HG03520 (cell line): ENCODE measurements at regions not wholly inside any gene's neighbourhood (a gene's known extent, or its start where the extent isn't known, plus 50 kb on each side); places are given as distances from the start of the nearest gene placed in this dataset.
"Not testable (repeated sequence)": the region's sequence is repeated elsewhere in the genome, so short reads cannot be mapped to it uniquely, and the experiment has no call there.

ENCODE experiments used
- ATAC-seq: cut with Tn5 transposase; IDR thresholded peaks from one replicate; pipeline ENCODE4 v1.9.1; 2021; ENCODE audit warnings: mild to moderate bottlenecking, moderate library complexity; ENCODE audit not compliant: unreplicated experiment

GRCh38 chr16:85519050-85519440 lies 94.1 kb upstream of the GSE1 start:
- ATAC-seq, result not testable (repeated sequence)

- ATAC-seq, result no peak
Measured at GRCh38 chr16:85519540-85520231, 93.4 kb upstream of the GSE1 start.

GRCh38 chr16:85520853-85521521 lies 92.1 kb upstream of the GSE1 start:
- ATAC-seq, result no peak

- no peak for ATAC-seq
Measured at GRCh38 chr16:85521552-85522307, 91.4 kb upstream of the GSE1 start.

- ATAC-seq, result no peak
Measured at GRCh38 chr16:85522308-85522841, 90.7 kb upstream of the GSE1 start.

- no peak for ATAC-seq
Measured at GRCh38 chr16:85522842-85523601, 90.1 kb upstream of the GSE1 start.

GRCh38 chr16:85523602-85524364 lies 89.3 kb upstream of the GSE1 start:
- ATAC-seq, result no peak

- ATAC-seq, result no peak
Measured at GRCh38 chr16:85524365-85524629, 88.8 kb upstream of the GSE1 start.

- no peak for ATAC-seq
Measured at GRCh38 chr16:85524630-85525419, 88.3 kb upstream of the GSE1 start.

GRCh38 chr16:85525420-85526184 lies 87.5 kb upstream of the GSE1 start:
- no peak for ATAC-seq

- no peak for ATAC-seq
Measured at GRCh38 chr16:85526185-85526974, 86.7 kb upstream of the GSE1 start.

GRCh38 chr16:85527042-85527766 lies 85.9 kb upstream of the GSE1 start:
- no peak for ATAC-seq

- ATAC-seq, result no peak
Measured at GRCh38 chr16:85527767-85528297, 85.3 kb upstream of the GSE1 start.

GRCh38 chr16:85528528-85529387 lies 84.4 kb upstream of the GSE1 start:
- no peak for ATAC-seq

GRCh38 chr16:85529489-85530369 lies 83.4 kb upstream of the GSE1 start:
- ATAC-seq, result no peak
